ENCODE measurements at regions not wholly inside any gene's neighbourhood (a gene's known extent, or its start where the extent isn't known, plus 50 kb on each side); places are given as distances from the start of the nearest gene placed in this dataset.

GRCh38 chr14:101055776-101056374 lies 152.4 kb upstream of the RTL1 start:
- peaks cover 5% of the 10 kb centered on the region; the same call in 1 of the 2 replicates for H3K9me3 ChIP-seq (ENCODE audit: insufficient read depth, low read length)
- H3K79me2 ChIP-seq (ENCODE audit: insufficient read depth, low read length): no peaks in the 10 kb centered on the region
- no peaks in the 10 kb centered on the region; the same call in 1 of the 2 replicates for H3K27me3 ChIP-seq (ENCODE audit: low read length)
- no peak overlapping the region for H3K9ac ChIP-seq (ENCODE audit: low read length)
- H2AFZ ChIP-seq (ENCODE audit: low read depth, low read length, severe bottlenecking): no peak overlapping the region
- no peak overlapping the region for H3K4me2 ChIP-seq (ENCODE audit: low read depth, low read length, poor library complexity, severe bottlenecking)
- no peak overlapping the region for H3K4me3 ChIP-seq (ENCODE audit: insufficient read depth, low read length, poor library complexity, severe bottlenecking)
- TF ChIP-seq EZH2phosphoT487 (conservative IDR thresholded peaks at IDR 0.05; ENCODE audit: low read length) (no peak), CTCF (IDR thresholded peaks at IDR 0.05; ENCODE audit: insufficient read depth, low read length, poor library complexity, severe bottlenecking) (no peak)
- H3K27ac ChIP-seq (ENCODE audit: low read depth, low read length): no peak overlapping the region
- no peaks in the 10 kb centered on the region for H3F3A ChIP-seq (ENCODE audit: insufficient read depth)
- no peaks in the 10 kb centered on the region for H3K36me3 ChIP-seq (ENCODE audit: low read length)
- no peaks in the 10 kb centered on the region for H4K20me1 ChIP-seq (ENCODE audit: low read depth, low read length)
- H3K9me2 ChIP-seq (replicated peaks; ENCODE audit: insufficient read depth, low read length): no peaks in the 10 kb centered on the region

GRCh38 chr14:101056446-101056845 lies 152.9 kb upstream of the RTL1 start:
- H3K4me2 ChIP-seq (ENCODE audit: low read depth, low read length, poor library complexity, severe bottlenecking): no peak overlapping the region
- H3K9me3 ChIP-seq (ENCODE audit: insufficient read depth, low read length): peaks cover 5% of the 10 kb centered on the region; the same call in 1 of the 2 replicates
- H3K4me3 ChIP-seq (ENCODE audit: insufficient read depth, low read length, poor library complexity, severe bottlenecking): no peak overlapping the region
- H4K20me1 ChIP-seq (ENCODE audit: low read depth, low read length): no peaks in the 10 kb centered on the region
- no peaks in the 10 kb centered on the region; the same call in 1 of the 2 replicates for H3K27me3 ChIP-seq (ENCODE audit: low read length)
- no peaks in the 10 kb centered on the region for H3K36me3 ChIP-seq (ENCODE audit: low read length)
- no peaks in the 10 kb centered on the region for H3K79me2 ChIP-seq (ENCODE audit: insufficient read depth, low read length)
- no peaks in the 10 kb centered on the region for H3K9me2 ChIP-seq (replicated peaks; ENCODE audit: insufficient read depth, low read length)
- no peak overlapping the region for H2AFZ ChIP-seq (ENCODE audit: low read depth, low read length, severe bottlenecking)
- TF ChIP-seq CTCF (IDR thresholded peaks at IDR 0.05; ENCODE audit: insufficient read depth, low read length, poor library complexity, severe bottlenecking) (no peak), EZH2phosphoT487 (conservative IDR thresholded peaks at IDR 0.05; ENCODE audit: low read length) (no peak)
- H3K27ac ChIP-seq (ENCODE audit: low read depth, low read length): no peak overlapping the region
- no peaks in the 10 kb centered on the region for H3F3A ChIP-seq (ENCODE audit: insufficient read depth)
- no peak overlapping the region for H3K9ac ChIP-seq (ENCODE audit: low read length)

- Histone ChIP-seq H4K20me1 (ENCODE audit: low read depth, low read length) (no peaks in the 10 kb centered on the region), H3K79me2 (ENCODE audit: insufficient read depth, low read length) (no peaks in the 10 kb centered on the region)
Observed at GRCh38 chr14:101057394-101057793, 153.9 kb upstream of the RTL1 start.

More at GRCh38 chr14:101057394-101057793, 153.9 kb upstream of the RTL1 start:
- Histone ChIP-seq H3K9ac (ENCODE audit: low read length) (no peak overlapping the region), H3K4me3 (ENCODE audit: insufficient read depth, low read length, poor library complexity, severe bottlenecking) (no peak overlapping the region), H3K27me3 (ENCODE audit: low read length) (no peaks in the 10 kb centered on the region; the same call in 1 of the 2 replicates), H3K9me3 (ENCODE audit: insufficient read depth, low read length) (peaks cover 5% of the 10 kb centered on the region; the same call in 1 of the 2 replicates), H3K4me2 (ENCODE audit: low read depth, low read length, poor library complexity, severe bottlenecking) (no peak overlapping the region), H3K36me3 (ENCODE audit: low read length) (no peaks in the 10 kb centered on the region), H3F3A (ENCODE audit: insufficient read depth) (no peaks in the 10 kb centered on the region), H3K9me2 (replicated peaks; ENCODE audit: insufficient read depth, low read length) (no peaks in the 10 kb centered on the region), H3K27ac (ENCODE audit: low read depth, low read length) (no peak overlapping the region), H2AFZ (ENCODE audit: low read depth, low read length, severe bottlenecking) (no peak overlapping the region)
- TF ChIP-seq CTCF (IDR thresholded peaks at IDR 0.05; ENCODE audit: insufficient read depth, low read length, poor library complexity, severe bottlenecking) (no peak), EZH2phosphoT487 (conservative IDR thresholded peaks at IDR 0.05; ENCODE audit: low read length) (no peak)
